Tibial nerve (tissue), 4 donors: ENCODE measurements at regions not wholly inside any gene's neighbourhood (a gene's known extent, or its start where the extent isn't known, plus 50 kb on each side); places are given as distances from the start of the nearest gene placed in this dataset.

Source experiments
- CTCF ChIP-seq, 5 experiments: fragments of 200-600 bp in 3 of 5; fragments of 450-650 bp in 2 of 5; sonication (generic) in 3 of 5; IDR thresholded peaks; one replicate each; pipeline ENCODE4 v1.5.1; 2016 to 2019; ENCODE audit warnings: antibody characterized with exemption in 5 of 5, mild to moderate bottlenecking in 3 of 5, moderate library complexity in 2 of 5
- EP300 ChIP-seq, 2 donors: sonication (generic); formaldehyde crosslinking; IDR thresholded peaks; one replicate each; pipeline ENCODE4 v1.6.1; 2017; ENCODE audit warnings: antibody characterized with exemption in 2 of 2, mild to moderate bottlenecking in 1 of 2
- POLR2A ChIP-seq, 2 donors: fragments of 450-650 bp; IDR thresholded peaks; one replicate each; pipeline ENCODE4 v1.6.1; 2017; ENCODE audit warnings: antibody characterized with exemption in 2 of 2, mild to moderate bottlenecking in 2 of 2, moderate library complexity in 2 of 2

GRCh38 chr9:28967226-28967625 lies 1393.9 kb upstream of the C9orf72 start:
- TF ChIP-seq CTCF (IDR thresholded peaks at IDR 0.05) (no peak), POLR2A (IDR thresholded peaks at IDR 0.05) (no peak), EP300 (IDR thresholded peaks at IDR 0.05) (no peak)
